H9 (cell line): ENCODE measurements at regions not wholly inside any gene's neighbourhood (a gene's known extent, or its start where the extent isn't known, plus 50 kb on each side); places are given as distances from the start of the nearest gene placed in this dataset.
A peak's percentile ranks its signal among the peaks of the same experiment; 100 is the strongest.

Experiments used
- DNase-seq: peaks from one replicate; pipeline ENCODE4 v3.0.0-alpha.2; 2017
- H2AFZ ChIP-seq: one replicate; pipeline ENCODE4 v1.6.1; 2013; ENCODE audit warnings: mild to moderate bottlenecking, low read length, control low read depth, moderate library complexity
- H2AK5ac ChIP-seq: 2 replicates; pipeline ENCODE4 v1.6.1; 2013; ENCODE audit warnings: low read length, control low read depth, mixed read lengths; ENCODE audit not compliant: insufficient read length
- H2BK120ac ChIP-seq: one replicate; pipeline ENCODE4 v1.6.1; 2013; ENCODE audit warnings: low read depth, mild to moderate bottlenecking, low read length, control low read depth, inconsistent platforms; ENCODE audit not compliant: poor library complexity, severe bottlenecking
- H2BK12ac ChIP-seq: 2 replicates; pipeline ENCODE4 v1.6.1; 2013; ENCODE audit warnings: low read length, control low read depth, mixed read lengths, low read depth; ENCODE audit not compliant: insufficient read length
- H2BK15ac ChIP-seq: 2 replicates; pipeline ENCODE4 v1.6.1; 2013; ENCODE audit warnings: low read depth, low read length, control low read depth
- H2BK20ac ChIP-seq: one replicate; pipeline ENCODE4 v1.6.1; 2013; ENCODE audit warnings: low read depth, mild to moderate bottlenecking, low read length, control low read depth, inconsistent platforms; ENCODE audit not compliant: poor library complexity, severe bottlenecking
- H2BK5ac ChIP-seq: 2 replicates; pipeline ENCODE4 v1.6.1; 2013; ENCODE audit warnings: low read length, control low read depth, mixed read lengths; ENCODE audit not compliant: insufficient read length
- H3K14ac ChIP-seq: 2 replicates; pipeline ENCODE4 v1.6.1; 2013; ENCODE audit warnings: low read length, control low read depth; ENCODE audit not compliant: insufficient read depth
- H3K18ac ChIP-seq: 2 replicates; pipeline ENCODE4 v1.6.1; 2013; ENCODE audit warnings: low read depth, mild to moderate bottlenecking, mixed read lengths, low read length, control low read depth; ENCODE audit not compliant: insufficient read length
- H3K23ac ChIP-seq: 2 replicates; pipeline ENCODE4 v1.6.1; 2013; ENCODE audit warnings: low read length, control low read depth, mixed read lengths, low read depth; ENCODE audit not compliant: insufficient read length
- H3K23me2 ChIP-seq: 2 replicates; pipeline ENCODE4 v1.6.1; 2013; ENCODE audit warnings: low read depth, mild to moderate bottlenecking, mixed read lengths, low read length, control low read depth; ENCODE audit not compliant: insufficient read length, poor library complexity, severe bottlenecking
- H3K27ac ChIP-seq: 2 replicates; pipeline ENCODE4 v1.5.1; 2013; ENCODE audit warnings: low read length, control low read depth, mixed read lengths, low read depth; ENCODE audit not compliant: insufficient read length
- H3K27me3 ChIP-seq: 2 replicates; pipeline ENCODE4 v1.6.1; 2013; ENCODE audit warnings: low read length, control low read depth, inconsistent platforms; ENCODE audit not compliant: insufficient read depth
- H3K4ac ChIP-seq: 2 replicates; pipeline ENCODE4 v1.6.1; 2013; ENCODE audit warnings: low read depth, mild to moderate bottlenecking, control low read depth, inconsistent platforms, low read length, moderate library complexity
- H3K4me1 ChIP-seq: 2 replicates; pipeline ENCODE4 v1.6.1; 2013; ENCODE audit warnings: low read length, control low read depth, inconsistent platforms; ENCODE audit not compliant: insufficient read depth
- H3K4me2 ChIP-seq: 2 replicates; pipeline ENCODE4 v1.6.1; 2013; ENCODE audit warnings: low read length, control low read depth, mixed read lengths; ENCODE audit not compliant: insufficient read length, insufficient read depth
- H3K56ac ChIP-seq: 2 replicates; pipeline ENCODE4 v1.6.1; 2013; ENCODE audit warnings: low read depth, mild to moderate bottlenecking, mixed read lengths, low read length, control low read depth; ENCODE audit not compliant: insufficient read length
- H3K79me1 ChIP-seq: 2 replicates; pipeline ENCODE4 v1.6.1; 2013; ENCODE audit warnings: low read depth, mild to moderate bottlenecking, moderate library complexity, low read length, control low read depth, inconsistent platforms; ENCODE audit not compliant: insufficient read depth, poor library complexity, severe bottlenecking
- H3K79me2 ChIP-seq: 2 replicates; pipeline ENCODE4 v1.6.1; 2013; ENCODE audit warnings: low read length, control low read depth, inconsistent platforms; ENCODE audit not compliant: insufficient read depth
- H3K9ac ChIP-seq: 2 replicates; pipeline ENCODE4 v1.6.1; 2013; ENCODE audit warnings: low read length, control low read depth, mixed read lengths; ENCODE audit not compliant: insufficient read length; ENCODE audit errors: extremely low read depth
- H3K9me3 ChIP-seq: one replicate; pipeline ENCODE4 v1.6.1; 2013; ENCODE audit warnings: low read depth, low read length, inconsistent platforms; ENCODE audit not compliant: control insufficient read depth
- H3T11ph ChIP-seq: one replicate; pipeline ENCODE4 v1.6.1; 2013; ENCODE audit warnings: mild to moderate bottlenecking, low read length, control low read depth, inconsistent platforms
- H4K20me1 ChIP-seq: one replicate; pipeline ENCODE4 v1.6.1; 2013; ENCODE audit not compliant: control insufficient read depth, insufficient read length, insufficient read depth
- H4K5ac ChIP-seq: 2 replicates; pipeline ENCODE4 v1.6.1; 2013; ENCODE audit warnings: low read depth, mild to moderate bottlenecking, mixed read lengths, low read length, control low read depth; ENCODE audit not compliant: insufficient read length
- H4K8ac ChIP-seq: replicated peaks from 2 replicates; pipeline ENCODE4 v1.6.1; 2013; ENCODE audit warnings: low read length, control low read depth, mixed read lengths, low read depth; ENCODE audit not compliant: insufficient read length
- H4K91ac ChIP-seq: 2 replicates; pipeline ENCODE4 v1.6.1; 2013; ENCODE audit warnings: low read depth, mild to moderate bottlenecking, moderate library complexity, mixed read lengths, low read length, control low read depth; ENCODE audit not compliant: insufficient read length
- H3K27ac Mint-ChIP-seq, 3 experiments: 2 replicates in 2 of 3; 3 replicates in 1 of 3; pipeline ENCODE4 v1.8.0; 2020 to 2021; ENCODE audit warnings: mixed read lengths in 3 of 3, mild to moderate bottlenecking in 1 of 3, moderate library complexity in 1 of 3
- H3K27me3 Mint-ChIP-seq: 2 replicates; pipeline ENCODE4 v1.8.0; 2021; ENCODE audit warnings: low read depth, mild to moderate bottlenecking, moderate library complexity, mixed read lengths
- H3K36me3 Mint-ChIP-seq, 3 experiments: 2 replicates in 2 of 3; 3 replicates in 1 of 3; pipeline ENCODE4 v1.8.0; 2020 to 2021; ENCODE audit warnings: low read depth in 3 of 3, mixed read lengths in 3 of 3; ENCODE audit not compliant: insufficient read depth in 1 of 3
- H3K4me1 Mint-ChIP-seq, 2 experiments: 2 replicates each; pipeline ENCODE4 v1.8.0; 2020; ENCODE audit warnings: mixed read lengths in 2 of 2
- H3K4me3 Mint-ChIP-seq, 2 experiments: 2 replicates in 1 of 2; 3 replicates in 1 of 2; pipeline ENCODE4 v1.8.0; 2020 to 2021; ENCODE audit warnings: mild to moderate bottlenecking in 2 of 2, mixed read lengths in 2 of 2, moderate library complexity in 1 of 2
- H3K9me3 Mint-ChIP-seq, 2 experiments: 2 replicates in 1 of 2; 3 replicates in 1 of 2; pipeline ENCODE4 v1.8.0; 2020; ENCODE audit warnings: mild to moderate bottlenecking in 2 of 2, mixed read lengths in 2 of 2, moderate library complexity in 1 of 2
- CTCF ChIP-seq: fragments of 200-600 bp; sonication (generic); conservative IDR thresholded peaks from 3 replicates; pipeline ENCODE4 v1.8.0; 2021; ENCODE audit warnings: antibody characterized with exemption, mild to moderate bottlenecking
- WGBS: extraction: QIAGEN DNeasy Blood & Tissue Kit; methylation state at CpG from one replicate; pipeline ENCODE4 v1.1.7; 2013; ENCODE audit warnings: missing lambda C conversion rate, low lambda C conversion rate, mixed read lengths; ENCODE audit not compliant: insufficient read length; ENCODE audit errors: extremely low coverage; 5-methylcytosine and 5-hydroxymethylcytosine counted together

GRCh38 chr6:40706178-40706577 is 119.0 kb upstream of the LRFN2 start:
- Histone ChIP-seq H3K9ac (no peak overlapping the region), H4K20me1 (no peaks in the 10 kb centered on the region), H3K4me2 (no peak overlapping the region), H3K79me1 (no peaks in the 10 kb centered on the region), H3K9me3 (peaks cover 3% of the 10 kb centered on the region), H3K23ac (no peak overlapping the region), H4K5ac (no peak overlapping the region), H2BK120ac (no peak overlapping the region), H3K4me1 (peaks cover 4% of the 10 kb centered on the region; the same call in 1 of the 2 replicates), H2BK5ac (no peak overlapping the region), H2AFZ (no peak overlapping the region), H3K56ac (no peak overlapping the region), H3K23me2 (no peaks in the 10 kb centered on the region), H4K91ac (no peak overlapping the region), H3K14ac (no peak overlapping the region), H2BK20ac (no peak overlapping the region), H3K79me2 (no peaks in the 10 kb centered on the region), H3K18ac (no peak overlapping the region), H3T11ph (no peak overlapping the region), H3K27me3 (no peaks in the 10 kb centered on the region), H2BK15ac (no peak overlapping the region), H2BK12ac (no peak overlapping the region), H3K27ac (no peak overlapping the region), H2AK5ac (no peak overlapping the region), H4K8ac (no peak overlapping the region), H3K4ac (no peak overlapping the region)
- Mint-ChIP-seq H3K27ac (peak overlapping the region in 2 of 3 experiments; percentile 74 to 92; a peak in 4 of 7 replicates), H3K4me3 (no peak overlapping the region), H3K36me3 (peaks cover 0 to 10% (median 9%) of the 10 kb centered on the region in 3 experiments; a peak in 5 of 7 replicates), H3K9me3 (peaks cover 4 to 9% of the 10 kb centered on the region in 2 experiments; a peak in 4 of 5 replicates), H3K4me1 (peaks cover 17 to 20% of the 10 kb centered on the region in 2 experiments), H3K27me3 (peaks cover 3% of the 10 kb centered on the region; the same call in 1 of the 2 replicates)
- DNase-seq: no peak
- TF ChIP-seq CTCF: no peak
- no CpG with 5 or more reads among the region's 1 CpG for WGBS
